ENCODE measurements at regions not wholly inside any gene's neighbourhood (a gene's known extent, or its start where the extent isn't known, plus 50 kb on each side); places are given as distances from the start of the nearest gene placed in this dataset.

GRCh38 chr20:12733811-12734210 is 275.0 kb upstream of the SPTLC3 start:
- 93% methylated on average over 3 of the region's 3 CpGs; no CpG with 5 or more reads in 1 of the 2 experiments for WGBS, 2 experiments (ENCODE audit: extremely low coverage in 1 of 2, insufficient coverage in 1 of 2, insufficient read length in 1 of 2, insufficient replicate concordance in 2 of 2, low coverage in 1 of 2, low lambda C conversion rate in 2 of 2, missing lambda C conversion rate in 1 of 2)

More at GRCh38 chr20:12733811-12734210, 275.0 kb upstream of the SPTLC3 start:
- Histone ChIP-seq H3K56ac (replicated peaks; ENCODE audit: insufficient read length, low read depth, low read length) (no peak overlapping the region), H2BK15ac (ENCODE audit: low read length) (no peak overlapping the region), H4K20me1 (replicated peaks in 1 of 2; ENCODE audit: control insufficient read depth in 1 of 2, insufficient read depth in 2 of 2, low read length in 2 of 2) (no peaks in the 10 kb centered on the region), H3K79me2 (ENCODE audit: control insufficient read depth in 1 of 2, insufficient read depth in 2 of 2, low read length in 2 of 2) (no peaks in the 10 kb centered on the region), H3K4me3 (ENCODE audit: extremely low read depth in 1 of 4, insufficient read depth in 2 of 4, low read depth in 3 of 4, low read length in 4 of 4) (no peak overlapping the region), H3K36me3 (ENCODE audit: control insufficient read depth in 2 of 4, insufficient read depth in 4 of 4, low read length in 3 of 4) (no peaks in the 10 kb centered on the region), H3K23ac (ENCODE audit: insufficient read length) (no peak overlapping the region), H2BK120ac (replicated peaks; ENCODE audit: low read depth, low read length) (no peak overlapping the region), H2AK5ac (ENCODE audit: low read depth, low read length) (no peak overlapping the region), H4K91ac (replicated peaks; ENCODE audit: insufficient read length, low read length) (no peak overlapping the region), H3K27me3 (replicated peaks in 1 of 4; ENCODE audit: control insufficient read depth in 3 of 4, extremely low read depth in 1 of 4, insufficient read depth in 3 of 4, low read length in 3 of 4) (no peaks in the 10 kb centered on the region), H3K27ac (ENCODE audit: low read depth, low read length) (no peak overlapping the region), H3K9ac (replicated peaks in 1 of 4; ENCODE audit: extremely low read depth in 1 of 4, low read depth in 3 of 4, low read length in 3 of 4) (no peak overlapping the region), H3K14ac (ENCODE audit: insufficient read length) (no peak overlapping the region), H3K4me1 (replicated peaks in 1 of 4; ENCODE audit: control insufficient read depth in 3 of 4, insufficient read depth in 4 of 4, low read length in 3 of 4) (peaks cover 0 to 2% (median 0%) of the 10 kb centered on the region in 4 experiments; a peak in 1 of 7 replicates), H3K4me2 (ENCODE audit: insufficient read depth in 1 of 2, low read depth in 2 of 2, low read length in 2 of 2) (no peak overlapping the region), H3K4ac (replicated peaks; ENCODE audit: insufficient read length, low read depth, low read length) (no peak overlapping the region), H2BK5ac (ENCODE audit: low read depth, low read length) (no peak overlapping the region), H3K9me3 (ENCODE audit: insufficient read depth in 2 of 2, low read depth in 1 of 2, low read length in 1 of 2) (no peaks in the 10 kb centered on the region), H3K79me1 (ENCODE audit: low read depth, low read length) (no peaks in the 10 kb centered on the region), H3K18ac (ENCODE audit: extremely low read depth, low read length) (no peak overlapping the region), H3K23me2 (ENCODE audit: low read depth, low read length) (no peaks in the 10 kb centered on the region; the same call in 1 of the 2 replicates), H4K5ac (ENCODE audit: insufficient read length, low read depth, low read length) (no peak overlapping the region), H4K8ac (ENCODE audit: extremely low read depth, insufficient read depth, low read length) (no peak overlapping the region), H2AFZ (ENCODE audit: low read length) (no peak overlapping the region), H2BK20ac (ENCODE audit: low read length) (no peak overlapping the region), H2BK12ac (ENCODE audit: low read depth, low read length) (no peak overlapping the region)
- no peak for TF ChIP-seq GABPA (IDR thresholded peaks at IDR 0.05; ENCODE audit: borderline replicate concordance, insufficient read depth, low read length)
- TF ChIP-seq SIRT6 (IDR thresholded peaks at IDR 0.05; ENCODE audit: low read length), result no peak
- no peak for TF ChIP-seq ATF2 (IDR thresholded peaks at IDR 0.05; ENCODE audit: low read length)
- no peak for TF ChIP-seq CTBP2 (IDR thresholded peaks at IDR 0.05; ENCODE audit: borderline replicate concordance, insufficient read depth, insufficient read length, low read length)
- TF ChIP-seq NANOG (IDR thresholded peaks at IDR 0.05; ENCODE audit: insufficient read depth, low read depth, low read length, poor library complexity, severe bottlenecking), result no peak
- POLR2A ChIA-PET (ENCODE audit: partially characterized antibody), result no interaction called here
- CTCF ChIA-PET (ENCODE audit: partially characterized antibody), result interaction anchor here (1.7 kb wide), 1 partner anchor 13 kb away, joined by 4 read pairs; no protein-coding TSS in a partner anchor
- DNase-seq (ENCODE audit: low read depth in 1 of 2, low spot score in 2 of 2) (no peak), FAIRE-seq (no peak)

All from H1 (cell line).